GM12872 (cell line): ENCODE measurements at regions not wholly inside any gene's neighbourhood (a gene's known extent, or its start where the extent isn't known, plus 50 kb on each side); places are given as distances from the start of the nearest gene placed in this dataset.

ENCODE experiments used
- TF ChIP-seq, protein P1 (sequence below): IDR thresholded peaks from 3 replicates; pipeline ENCODE4 v1.5.1; 2011; ENCODE audit warnings: low read depth, mild to moderate bottlenecking, low read length, moderate library complexity; ENCODE audit not compliant: insufficient read depth

DNA sequence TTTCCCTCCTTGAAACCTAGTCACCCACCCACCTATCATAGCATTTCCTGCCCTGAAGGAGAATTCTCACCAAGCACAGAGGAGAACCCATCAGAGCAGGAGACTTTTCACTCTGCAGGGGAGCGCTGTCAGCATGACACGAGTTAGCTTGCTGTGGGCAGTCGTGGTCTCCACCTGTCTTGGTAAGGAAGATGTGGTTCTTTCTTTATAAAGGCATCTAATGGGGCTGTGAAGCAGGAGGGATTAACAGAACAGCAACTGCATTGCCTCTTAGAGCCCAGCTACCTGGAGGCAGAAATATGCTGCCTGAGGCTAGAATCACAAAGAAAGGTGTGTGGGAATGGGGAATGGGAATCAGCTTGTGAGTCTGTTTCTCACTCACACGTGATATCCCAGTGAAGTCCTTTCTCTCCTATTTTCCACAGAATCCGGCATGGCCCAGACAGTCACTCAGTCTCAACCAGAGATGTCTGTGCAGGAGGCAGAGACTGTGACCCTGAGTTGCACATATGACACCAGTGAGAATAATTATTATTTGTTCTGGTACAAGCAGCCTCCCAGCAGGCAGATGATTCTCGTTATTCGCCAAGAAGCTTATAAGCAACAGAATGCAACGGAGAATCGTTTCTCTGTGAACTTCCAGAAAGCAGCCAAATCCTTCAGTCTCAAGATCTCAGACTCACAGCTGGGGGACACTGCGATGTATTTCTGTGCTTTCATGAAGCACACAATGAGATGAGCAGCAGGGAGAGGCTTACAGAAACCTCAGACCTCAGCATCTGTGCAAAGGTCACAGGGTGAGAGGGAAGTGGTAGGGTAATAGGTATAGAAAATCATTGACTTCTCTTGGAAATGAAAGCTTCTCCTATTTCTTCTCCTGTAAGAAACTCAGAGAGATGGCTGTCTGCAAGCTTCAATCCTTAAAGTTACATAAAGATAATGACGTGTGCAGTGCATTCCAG lies 316.9 kb downstream of the DAD1 start:
- TF ChIP-seq, protein P1, sequence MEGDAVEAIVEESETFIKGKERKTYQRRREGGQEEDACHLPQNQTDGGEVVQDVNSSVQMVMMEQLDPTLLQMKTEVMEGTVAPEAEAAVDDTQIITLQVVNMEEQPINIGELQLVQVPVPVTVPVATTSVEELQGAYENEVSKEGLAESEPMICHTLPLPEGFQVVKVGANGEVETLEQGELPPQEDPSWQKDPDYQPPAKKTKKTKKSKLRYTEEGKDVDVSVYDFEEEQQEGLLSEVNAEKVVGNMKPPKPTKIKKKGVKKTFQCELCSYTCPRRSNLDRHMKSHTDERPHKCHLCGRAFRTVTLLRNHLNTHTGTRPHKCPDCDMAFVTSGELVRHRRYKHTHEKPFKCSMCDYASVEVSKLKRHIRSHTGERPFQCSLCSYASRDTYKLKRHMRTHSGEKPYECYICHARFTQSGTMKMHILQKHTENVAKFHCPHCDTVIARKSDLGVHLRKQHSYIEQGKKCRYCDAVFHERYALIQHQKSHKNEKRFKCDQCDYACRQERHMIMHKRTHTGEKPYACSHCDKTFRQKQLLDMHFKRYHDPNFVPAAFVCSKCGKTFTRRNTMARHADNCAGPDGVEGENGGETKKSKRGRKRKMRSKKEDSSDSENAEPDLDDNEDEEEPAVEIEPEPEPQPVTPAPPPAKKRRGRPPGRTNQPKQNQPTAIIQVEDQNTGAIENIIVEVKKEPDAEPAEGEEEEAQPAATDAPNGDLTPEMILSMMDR, result no peak

DNA sequence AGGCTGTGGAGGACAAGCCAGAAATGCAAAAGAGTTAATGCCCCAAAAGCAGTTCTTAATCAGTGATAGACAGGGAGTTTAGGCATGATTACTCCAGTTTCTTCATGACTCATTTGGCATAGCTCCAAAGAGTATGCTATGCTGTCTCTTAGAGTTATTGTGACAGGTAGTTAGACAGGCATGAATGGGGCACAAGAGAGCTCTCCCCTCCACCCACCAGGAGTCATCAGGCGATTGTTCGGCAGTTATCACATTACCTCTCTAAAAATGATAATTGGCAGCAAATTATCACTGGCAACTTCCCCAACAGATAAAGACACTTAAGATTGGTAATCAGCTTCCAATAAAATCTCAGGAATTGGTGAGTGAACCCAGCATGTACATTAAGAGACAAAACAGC lies 320.1 kb downstream of the DAD1 start:
- TF ChIP-seq, protein P1, result no peak

DNA sequence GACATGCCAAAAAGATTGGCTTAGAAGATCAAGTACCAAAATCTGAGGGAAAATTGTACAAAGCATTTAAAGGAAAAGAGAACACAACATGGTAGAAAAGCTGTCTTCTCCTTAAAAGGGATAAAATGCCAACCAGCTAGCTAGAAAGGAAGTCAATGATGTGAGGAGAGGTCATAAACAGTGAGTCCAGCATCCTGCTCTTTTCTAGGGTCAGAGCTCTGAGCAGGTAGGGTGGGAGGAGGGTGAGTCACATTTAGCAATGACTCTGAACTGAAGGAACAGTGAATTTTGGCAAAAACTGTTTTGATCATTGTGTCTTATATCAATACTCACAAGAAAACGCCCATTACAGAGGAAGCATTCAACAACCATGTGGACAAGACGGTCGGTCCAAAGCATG lies 322.3 kb downstream of the DAD1 start:
- TF ChIP-seq, protein P1, result no peak

DNA sequence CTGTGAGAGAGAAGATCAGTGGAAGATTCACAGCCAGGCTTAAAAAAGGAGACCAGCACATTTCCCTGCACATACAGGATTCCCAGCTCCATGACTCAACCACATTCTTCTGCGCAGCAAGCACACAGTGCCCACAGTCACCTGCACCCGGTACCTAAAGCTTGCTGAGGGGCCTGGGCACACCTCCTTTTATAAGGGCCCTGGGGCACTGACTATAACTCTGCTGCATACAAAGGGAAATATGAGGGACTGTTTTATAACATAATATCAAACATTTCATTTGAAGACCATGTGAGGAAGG lies 322.9 kb downstream of the DAD1 start:
- TF ChIP-seq, protein P1, result no peak

DNA sequence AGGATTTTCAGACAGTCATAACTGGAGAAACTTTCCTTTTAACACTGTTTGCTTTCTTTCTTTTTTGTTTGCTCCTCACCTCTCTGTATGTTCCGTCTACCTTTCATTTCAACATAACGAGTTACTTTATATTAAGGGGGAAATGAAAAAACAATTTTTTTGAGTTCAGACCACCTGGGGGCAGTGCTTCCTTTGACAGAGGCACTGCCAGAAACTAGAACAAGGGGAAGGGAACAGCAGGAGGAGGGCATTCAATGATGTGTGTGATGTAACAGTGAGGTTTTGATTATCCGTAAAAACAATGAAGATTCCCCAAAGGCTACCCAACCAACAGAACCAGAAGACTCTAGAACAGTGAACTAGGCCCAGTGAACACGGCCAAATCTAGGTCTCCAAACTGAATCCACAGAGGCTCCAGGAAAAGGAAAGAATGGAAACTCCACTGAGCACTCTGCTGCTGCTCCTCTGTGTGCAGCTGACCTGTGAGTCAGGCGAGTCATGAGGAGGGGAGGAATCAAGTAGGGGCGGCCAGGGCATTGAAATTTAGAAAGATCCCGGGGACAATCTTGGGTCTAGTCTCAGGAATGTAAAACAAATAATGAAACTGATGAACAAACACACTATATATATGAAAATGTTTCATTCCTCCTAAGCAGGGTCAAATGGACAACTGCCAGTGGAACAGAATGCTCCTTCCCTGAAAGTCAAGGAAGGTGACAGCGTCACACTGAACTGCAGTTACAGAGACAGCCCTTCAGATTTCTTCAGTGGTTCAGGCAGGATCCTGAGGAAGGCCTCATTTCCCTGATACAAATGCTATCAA lies 323.5 kb downstream of the DAD1 start:
- TF ChIP-seq, protein P1, result no peak

DNA sequence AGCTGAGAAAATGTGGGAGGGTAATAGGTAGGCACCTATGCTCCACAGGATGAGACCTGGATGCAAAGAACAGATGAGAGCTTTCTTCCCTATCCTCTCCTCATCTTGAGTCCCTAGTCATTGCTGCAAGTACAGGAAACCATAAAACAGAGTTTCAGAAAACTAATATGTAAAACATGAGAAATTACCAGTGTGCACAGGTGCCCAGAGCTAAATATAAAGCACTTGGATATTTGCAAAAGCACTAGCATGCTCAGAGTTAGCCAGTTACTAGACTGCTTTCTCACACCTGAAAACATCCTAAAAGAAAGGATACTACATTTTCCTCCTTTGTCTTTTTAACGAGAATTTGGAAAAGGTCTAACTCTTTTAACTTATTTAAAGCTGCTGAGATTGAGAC lies 324.3 kb downstream of the DAD1 start:
- TF ChIP-seq, protein P1, result no peak

DNA sequence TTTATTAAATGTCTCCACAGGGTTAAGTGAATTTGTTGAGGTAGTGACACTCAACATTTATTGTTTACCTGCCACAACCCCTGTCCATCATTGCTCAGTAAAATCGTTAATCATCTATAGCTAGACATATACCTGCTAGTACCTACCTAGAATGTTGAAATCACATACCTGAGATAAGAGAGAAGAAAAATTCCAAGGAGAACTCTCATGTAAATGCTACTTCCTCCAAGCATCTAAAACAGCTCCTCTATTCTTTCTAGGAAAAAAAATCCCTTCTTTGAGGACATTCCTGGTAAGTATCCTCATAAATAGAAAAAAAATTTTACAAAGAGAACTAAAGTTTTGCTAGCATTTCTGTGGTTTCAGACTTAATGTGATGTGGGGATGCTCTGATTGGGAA lies 325.1 kb downstream of the DAD1 start:
- TF ChIP-seq, protein P1, result no peak
